ENCODE measurements at regions not wholly inside any gene's neighbourhood (a gene's known extent, or its start where the extent isn't known, plus 50 kb on each side); places are given as distances from the start of the nearest gene placed in this dataset.
A peak's percentile ranks its signal among the peaks of the same experiment; 100 is the strongest.

GRCh38 chr3:18127859-18128681 lies 297.1 kb downstream of the SATB1 start:
- no peak overlapping the region for H3K4me3 ChIP-seq (ENCODE audit: low read depth, low read length)
- peak; percentile 48 for DNase-seq (ENCODE audit: low read depth)
- no peak for TF ChIP-seq POLR2A (IDR thresholded peaks at IDR 0.05; ENCODE audit: extremely low read depth, insufficient read length)
- no peak for TF ChIP-seq MAX (IDR thresholded peaks at IDR 0.05; ENCODE audit: low read depth, low read length)
- no peak for TF ChIP-seq MYC (IDR thresholded peaks at IDR 0.05; ENCODE audit: low read depth, low read length)
- TF ChIP-seq CTCF (IDR thresholded peaks at IDR 0.05; ENCODE audit: low read depth, low read length): no peak

GRCh38 chr3:18127174-18127858 lies 297.8 kb downstream of the SATB1 start:
- DNase-seq (ENCODE audit: low read depth): peak; percentile 73
- no peak for TF ChIP-seq CTCF (IDR thresholded peaks at IDR 0.05; ENCODE audit: low read depth, low read length)
- no peak for TF ChIP-seq MYC (IDR thresholded peaks at IDR 0.05; ENCODE audit: low read depth, low read length)
- TF ChIP-seq MAX (IDR thresholded peaks at IDR 0.05; ENCODE audit: low read depth, low read length): no peak
- TF ChIP-seq POLR2A (IDR thresholded peaks at IDR 0.05; ENCODE audit: extremely low read depth, insufficient read length): no peak
- no peak overlapping the region for H3K4me3 ChIP-seq (ENCODE audit: low read depth, low read length)

- TF ChIP-seq MAX (IDR thresholded peaks at IDR 0.05; ENCODE audit: low read depth, low read length) (no peak), CTCF (IDR thresholded peaks at IDR 0.05; ENCODE audit: low read depth, low read length) (no peak), POLR2A (IDR thresholded peaks at IDR 0.05; ENCODE audit: extremely low read depth, insufficient read length) (no peak), MYC (IDR thresholded peaks at IDR 0.05; ENCODE audit: low read depth, low read length) (no peak)
- DNase-seq (ENCODE audit: low read depth): no peak
- no peak overlapping the region for H3K4me3 ChIP-seq (ENCODE audit: low read depth, low read length)
These were observed 298.4 kb downstream of the SATB1 start for GRCh38 chr3:18126772-18127171.

- TF ChIP-seq POLR2A (IDR thresholded peaks at IDR 0.05; ENCODE audit: extremely low read depth, insufficient read length) (no peak), MAX (IDR thresholded peaks at IDR 0.05; ENCODE audit: low read depth, low read length) (peak; percentile 92), MYC (IDR thresholded peaks at IDR 0.05; ENCODE audit: low read depth, low read length) (peak; percentile 69)
- H3K4me3 ChIP-seq (ENCODE audit: low read depth, low read length): no peak overlapping the region
- DNase-seq (ENCODE audit: low read depth): peak; percentile 73
These were observed 300.6 kb downstream of the SATB1 start for GRCh38 chr3:18124501-18124900.

GRCh38 chr3:18122264-18122663 lies 302.9 kb downstream of the SATB1 start:
- no peak overlapping the region for H3K4me3 ChIP-seq (ENCODE audit: low read depth, low read length)
- DNase-seq (ENCODE audit: low read depth): no peak
- no peak for TF ChIP-seq MYC (IDR thresholded peaks at IDR 0.05; ENCODE audit: low read depth, low read length)
- no peak for TF ChIP-seq CTCF (IDR thresholded peaks at IDR 0.05; ENCODE audit: low read depth, low read length)

- H3K4me3 ChIP-seq (ENCODE audit: low read depth, low read length): no peak overlapping the region
- TF ChIP-seq POLR2A (IDR thresholded peaks at IDR 0.05; ENCODE audit: extremely low read depth, insufficient read length) (no peak), CTCF (IDR thresholded peaks at IDR 0.05; ENCODE audit: low read depth, low read length) (no peak), MAX (IDR thresholded peaks at IDR 0.05; ENCODE audit: low read depth, low read length) (no peak), MYC (IDR thresholded peaks at IDR 0.05; ENCODE audit: low read depth, low read length) (no peak)
- DNase-seq (ENCODE audit: low read depth): no peak
These were observed 304.1 kb downstream of the SATB1 start for GRCh38 chr3:18121020-18121419.

Data from NB4 (cell line).